Urinary bladder (tissue), 3 donors: ENCODE measurements at regions not wholly inside any gene's neighbourhood (a gene's known extent, or its start where the extent isn't known, plus 50 kb on each side); places are given as distances from the start of the nearest gene placed in this dataset.
"Not testable (repeated sequence)": the region's sequence is repeated elsewhere in the genome, so short reads cannot be mapped to it uniquely, and the experiment has no call there.

ENCODE experiments used
- DNase-seq: peaks from one replicate; pipeline ENCODE4 v3.0.0-alpha.2; 2015; ENCODE audit errors: extremely low spot score
- H3K27ac ChIP-seq: one replicate; pipeline ENCODE4 v1.5.1; 2013; ENCODE audit warnings: low read depth, mild to moderate bottlenecking, moderate library complexity
- H3K36me3 ChIP-seq: one replicate; pipeline ENCODE4 v1.6.1; 2013; ENCODE audit warnings: mild to moderate bottlenecking, moderate library complexity; ENCODE audit not compliant: insufficient read depth
- H3K4me1 ChIP-seq: one replicate; pipeline ENCODE4 v1.6.1; 2013; ENCODE audit warnings: mild to moderate bottlenecking, moderate library complexity; ENCODE audit not compliant: insufficient read depth
- H3K4me3 ChIP-seq: one replicate; pipeline ENCODE4 v1.5.1; 2013; ENCODE audit warnings: low read depth, low read length
- WGBS: extraction: QIAGEN DNeasy Blood & Tissue Kit; methylation state at CpG from one replicate; pipeline ENCODE4 v1.1.7; 2013; 5-methylcytosine and 5-hydroxymethylcytosine counted together
- donor health status: healthy with polysubstance abuse.
- donor health status: healthy.

GRCh38 chr10:114720685-114721278 is 62.7 kb upstream of the ABLIM1 start:
- Histone ChIP-seq H3K4me1 (no peaks in the 10 kb centered on the region), H3K36me3 (no peaks in the 10 kb centered on the region), H3K4me3 (no peak overlapping the region), H3K27ac (no peak overlapping the region)
- 43% methylated on average over 4 of the region's 4 CpGs for WGBS
- no peak for DNase-seq

- H3K4me3 ChIP-seq, H3K36me3 ChIP-seq, H3K4me1 ChIP-seq, DNase-seq, H3K27ac ChIP-seq: not testable (repeated sequence)
- WGBS = 73% methylated on average over 3 of the region's 3 CpGs
These were observed 64.1 kb upstream of the ABLIM1 start for GRCh38 chr10:114722136-114722535.

GRCh38 chr10:114723361-114723760 is 65.3 kb upstream of the ABLIM1 start:
- WGBS = 92% methylated on average over 1 of the region's 1 CpG
- H3K36me3 ChIP-seq = no peaks in the 10 kb centered on the region
- no peak for DNase-seq
- H3K4me3 ChIP-seq = no peak overlapping the region
- H3K4me1 ChIP-seq = no peaks in the 10 kb centered on the region
- H3K27ac ChIP-seq = no peak overlapping the region

- 95% methylated on average over 3 of the region's 3 CpGs for WGBS
- no peak overlapping the region for H3K27ac ChIP-seq
- no peak for DNase-seq
These were observed 66.1 kb upstream of the ABLIM1 start for GRCh38 chr10:114723991-114724715.

GRCh38 chr10:114724716-114725106 is 66.6 kb upstream of the ABLIM1 start:
- no peak overlapping the region for H3K4me3 ChIP-seq
- WGBS = 90% methylated on average over 3 of the region's 3 CpGs
- no peaks in the 10 kb centered on the region for H3K4me1 ChIP-seq
- no peak for DNase-seq
- H3K27ac ChIP-seq = no peak overlapping the region
- no peaks in the 10 kb centered on the region for H3K36me3 ChIP-seq

More at GRCh38 chr10:114723991-114724715, 66.1 kb upstream of the ABLIM1 start:
- no peak overlapping the region for H3K4me3 ChIP-seq
- no peaks in the 10 kb centered on the region for H3K4me1 ChIP-seq
- no peaks in the 10 kb centered on the region for H3K36me3 ChIP-seq

- Histone ChIP-seq H3K27ac (no peak overlapping the region), H3K4me1 (no peaks in the 10 kb centered on the region), H3K36me3 (no peaks in the 10 kb centered on the region), H3K4me3 (no peak overlapping the region)
- 84% methylated on average over 3 of the region's 3 CpGs for WGBS
- DNase-seq = no peak
These were observed 68.8 kb upstream of the ABLIM1 start for GRCh38 chr10:114726820-114727271.

GRCh38 chr10:114728325-114728724 is 70.2 kb upstream of the ABLIM1 start:
- H3K36me3 ChIP-seq = no peaks in the 10 kb centered on the region
- H3K4me1 ChIP-seq = no peaks in the 10 kb centered on the region
- no peak overlapping the region for H3K4me3 ChIP-seq
- H3K27ac ChIP-seq = no peak overlapping the region
- no peak for DNase-seq
- 90% methylated on average over 4 of the region's 4 CpGs for WGBS

GRCh38 chr10:114729103-114729659 is 71.1 kb upstream of the ABLIM1 start:
- H3K4me3 ChIP-seq = no peak overlapping the region
- H3K27ac ChIP-seq = no peak overlapping the region
- WGBS = 75% methylated on average over 3 of the region's 3 CpGs
- DNase-seq = no peak
- no peaks in the 10 kb centered on the region for H3K36me3 ChIP-seq
- no peaks in the 10 kb centered on the region for H3K4me1 ChIP-seq

- WGBS = 95% methylated on average over 6 of the region's 6 CpGs
- no peak overlapping the region for H3K27ac ChIP-seq
- no peak for DNase-seq
- H3K4me3 ChIP-seq = no peak overlapping the region
- no peaks in the 10 kb centered on the region for H3K36me3 ChIP-seq
- H3K4me1 ChIP-seq = no peaks in the 10 kb centered on the region
These were observed 72.2 kb upstream of the ABLIM1 start for GRCh38 chr10:114730291-114730690.

GRCh38 chr10:114732931-114733330 is 74.9 kb upstream of the ABLIM1 start:
- no peak for DNase-seq
- 96% methylated on average over 1 of the region's 1 CpG for WGBS
- H3K4me3 ChIP-seq = no peak overlapping the region

GRCh38 chr10:114735946-114736345 is 77.9 kb upstream of the ABLIM1 start:
- DNase-seq = no peak
- Histone ChIP-seq H3K27ac (no peak overlapping the region), H3K4me3 (no peak overlapping the region), H3K4me1 (no peaks in the 10 kb centered on the region), H3K36me3 (no peaks in the 10 kb centered on the region)

More at GRCh38 chr10:114732931-114733330, 74.9 kb upstream of the ABLIM1 start:
- H3K27ac ChIP-seq = no peak overlapping the region
- no peaks in the 10 kb centered on the region for H3K4me1 ChIP-seq
- no peaks in the 10 kb centered on the region for H3K36me3 ChIP-seq

- DNase-seq = no peak
- H3K36me3 ChIP-seq = no peaks in the 10 kb centered on the region
- 86% methylated on average over 6 of the region's 6 CpGs for WGBS
- H3K4me3 ChIP-seq = no peak overlapping the region
- H3K27ac ChIP-seq = no peak overlapping the region
- H3K4me1 ChIP-seq = no peaks in the 10 kb centered on the region
These were observed 77.9 kb upstream of the FHIP2A start for GRCh38 chr10:114743521-114744231.

- no peaks in the 10 kb centered on the region for H3K36me3 ChIP-seq
- no peak for DNase-seq
- no peak overlapping the region for H3K27ac ChIP-seq
- no peak overlapping the region for H3K4me3 ChIP-seq
- 98% methylated on average over 3 of the region's 3 CpGs for WGBS
- no peaks in the 10 kb centered on the region for H3K4me1 ChIP-seq
These were observed 75.0 kb upstream of the FHIP2A start for GRCh38 chr10:114746531-114746930.

- no peaks in the 10 kb centered on the region for H3K4me1 ChIP-seq
- 65% methylated on average over 1 of the region's 1 CpG for WGBS
- H3K27ac ChIP-seq = no peak overlapping the region
- H3K36me3 ChIP-seq = no peaks in the 10 kb centered on the region
- no peak for DNase-seq
- no peak overlapping the region for H3K4me3 ChIP-seq
These were observed 73.3 kb upstream of the FHIP2A start for GRCh38 chr10:114748241-114748640.
